Adrenal gland (tissue), 9 donors: ENCODE measurements at regions not wholly inside any gene's neighbourhood (a gene's known extent, or its start where the extent isn't known, plus 50 kb on each side); places are given as distances from the start of the nearest gene placed in this dataset.

Experiments used
- DNase-seq, 7 donors: peaks; one replicate each; pipeline ENCODE4 v3.0.0-alpha.2; 2019 to 2020
- H3K27ac ChIP-seq, 5 donors: fragments of 200-600 bp; sonication (generic) in 4 of 5; 1 replicate in 3 of 5; 2 replicates in 2 of 5; pipeline versions ENCODE4 v1.5.1 to v1.8.0; 2016 to 2020; ENCODE audit warnings: mild to moderate bottlenecking in 1 of 5
- H3K27me3 ChIP-seq: fragments of 200-600 bp; 2 replicates; pipeline ENCODE4 v1.8.0; 2021
- H3K36me3 ChIP-seq, 2 donors: fragments of 200-600 bp; replicated peaks in 1 of 2; 1 replicate in 1 of 2; 2 replicates in 1 of 2; pipeline versions ENCODE4 v1.5.1 to v1.8.0; 2018 to 2022
- H3K4me1 ChIP-seq, 2 donors: fragments of 200-600 bp; replicated peaks in 1 of 2; 1 replicate in 1 of 2; 2 replicates in 1 of 2; pipeline versions ENCODE4 v1.5.1 to v1.8.0; 2018 to 2021
- H3K4me3 ChIP-seq, 4 donors: fragments of 200-600 bp; sonication (generic) in 3 of 4; one replicate each; pipeline ENCODE4 v1.5.1; 2016 to 2018
- H3K9me3 ChIP-seq, 3 donors: fragments of 200-600 bp; sonication (generic) in 1 of 3; replicated peaks in 1 of 3; 1 replicate in 2 of 3; 2 replicates in 1 of 3; pipeline versions ENCODE4 v1.5.1 to v1.8.0; 2016 to 2021
- POLR2A ChIP-seq, 2 donors: fragments of 450-650 bp; IDR thresholded peaks; one replicate each; pipeline ENCODE4 v1.6.1; 2017; ENCODE audit warnings: antibody characterized with exemption in 2 of 2, mild to moderate bottlenecking in 2 of 2, moderate library complexity in 1 of 2
- WGBS, 4 donors: extraction: QIAGEN DNeasy Blood & Tissue Kit in 2 of 4; methylation state at CpG; one replicate each; pipeline versions ENCODE4 v1.1.5 to v1.1.7; 2013 to 2017; 5-methylcytosine and 5-hydroxymethylcytosine counted together
- intact Hi-C, 2 donors: fragments of 100-400 bp; cut with DNase I; formaldehyde crosslinking; loops; one replicate each; pipeline versions ENCODE4 v1.14.1 to v1.15.0; 2022 to 2023
- TF ChIP-seq, protein P1 (sequence below), 6 experiments: fragments of 450-650 bp in 4 of 6; fragments of 200-600 bp in 2 of 6; sonication (generic) in 1 of 6; IDR thresholded peaks; 1 replicate in 5 of 6; 2 replicates in 1 of 6; pipeline versions ENCODE4 v1.5.1 to v1.8.0; 2016 to 2021; ENCODE audit warnings: antibody characterized with exemption in 6 of 6, mild to moderate bottlenecking in 2 of 6, moderate library complexity in 1 of 6
- donor health status: healthy with polysubstance abuse.
- donor health status: Bipolar disorder and iron deficiency.
- donor health status: DM: yes; HTN: yes; CAD: no.
- donor health status: DM: no; HTN: no; CAD: no.
- donor health status: DM: no; HTN: no; CAD: no.

DNA sequence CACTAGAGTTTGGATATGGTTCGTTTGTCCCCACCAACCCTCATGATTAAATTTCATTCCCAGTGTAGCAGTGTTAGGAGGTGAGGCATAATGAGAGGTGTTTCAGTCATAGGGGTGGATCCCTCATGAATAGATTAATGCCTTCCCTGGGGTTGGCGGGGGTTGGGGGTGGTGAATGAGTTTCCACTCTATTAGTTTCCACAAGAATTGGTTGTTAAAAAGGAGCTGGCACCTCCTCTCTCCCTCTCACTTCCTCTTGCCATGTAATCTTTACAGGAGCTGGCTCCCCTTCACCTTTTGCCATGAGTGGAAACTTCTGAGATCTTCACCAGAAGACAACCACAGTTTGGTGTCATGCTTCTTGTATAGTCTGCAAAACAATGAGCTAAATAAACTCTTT, 333.7 kb downstream of the ENC1 start:
- H3K27me3 ChIP-seq, result no peaks in the 10 kb centered on the region
- H3K4me3 ChIP-seq, result no peak overlapping the region
- no peaks in the 10 kb centered on the region for H3K4me1 ChIP-seq
- no peak overlapping the region for H3K27ac ChIP-seq
- no peaks in the 10 kb centered on the region for H3K9me3 ChIP-seq
- 50 to 82% (median 60%) methylated on average over 2 of the region's 2 CpGs for WGBS, 4 donors
- no peak for DNase-seq
- no peaks in the 10 kb centered on the region for H3K36me3 ChIP-seq
- TF ChIP-seq POLR2A (IDR thresholded peaks at IDR 0.05), result no peak
- TF ChIP-seq, protein P1, sequence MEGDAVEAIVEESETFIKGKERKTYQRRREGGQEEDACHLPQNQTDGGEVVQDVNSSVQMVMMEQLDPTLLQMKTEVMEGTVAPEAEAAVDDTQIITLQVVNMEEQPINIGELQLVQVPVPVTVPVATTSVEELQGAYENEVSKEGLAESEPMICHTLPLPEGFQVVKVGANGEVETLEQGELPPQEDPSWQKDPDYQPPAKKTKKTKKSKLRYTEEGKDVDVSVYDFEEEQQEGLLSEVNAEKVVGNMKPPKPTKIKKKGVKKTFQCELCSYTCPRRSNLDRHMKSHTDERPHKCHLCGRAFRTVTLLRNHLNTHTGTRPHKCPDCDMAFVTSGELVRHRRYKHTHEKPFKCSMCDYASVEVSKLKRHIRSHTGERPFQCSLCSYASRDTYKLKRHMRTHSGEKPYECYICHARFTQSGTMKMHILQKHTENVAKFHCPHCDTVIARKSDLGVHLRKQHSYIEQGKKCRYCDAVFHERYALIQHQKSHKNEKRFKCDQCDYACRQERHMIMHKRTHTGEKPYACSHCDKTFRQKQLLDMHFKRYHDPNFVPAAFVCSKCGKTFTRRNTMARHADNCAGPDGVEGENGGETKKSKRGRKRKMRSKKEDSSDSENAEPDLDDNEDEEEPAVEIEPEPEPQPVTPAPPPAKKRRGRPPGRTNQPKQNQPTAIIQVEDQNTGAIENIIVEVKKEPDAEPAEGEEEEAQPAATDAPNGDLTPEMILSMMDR (IDR thresholded peaks at IDR 0.05), result no peak
- intact Hi-C loops, result no loop called here

DNA sequence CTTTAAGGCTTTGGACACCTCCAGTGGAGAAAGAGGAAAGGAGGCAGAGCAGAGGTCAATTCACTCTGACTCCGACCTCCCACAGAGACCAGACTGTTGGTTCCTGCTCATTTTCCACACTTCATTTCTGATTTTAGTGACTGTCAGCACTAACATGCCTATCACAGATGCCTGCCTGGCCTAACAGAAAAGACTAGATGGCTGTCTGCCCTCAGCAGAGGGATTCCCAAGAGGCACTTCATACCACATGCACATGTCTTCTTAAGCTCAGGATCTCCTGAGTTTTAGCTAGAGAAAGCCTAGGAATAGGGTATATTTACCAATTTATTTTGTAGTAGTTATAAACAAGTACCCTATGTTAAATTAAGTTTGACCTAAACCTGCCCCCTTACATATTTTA, 336.0 kb downstream of the ENC1 start:
- H3K4me3 ChIP-seq, result no peak overlapping the region
- intact Hi-C loops, result no loop called here
- no peaks in the 10 kb centered on the region for H3K4me1 ChIP-seq
- H3K9me3 ChIP-seq, result no peaks in the 10 kb centered on the region
- no peaks in the 10 kb centered on the region for H3K36me3 ChIP-seq
- no peak overlapping the region for H3K27ac ChIP-seq
- no peak for DNase-seq
- WGBS, 4 donors, result 84 to 100% (median 88%) methylated on average over 1 of the region's 1 CpG
- H3K27me3 ChIP-seq, result no peaks in the 10 kb centered on the region
- TF ChIP-seq, protein P1 (IDR thresholded peaks at IDR 0.05), result no peak

DNA sequence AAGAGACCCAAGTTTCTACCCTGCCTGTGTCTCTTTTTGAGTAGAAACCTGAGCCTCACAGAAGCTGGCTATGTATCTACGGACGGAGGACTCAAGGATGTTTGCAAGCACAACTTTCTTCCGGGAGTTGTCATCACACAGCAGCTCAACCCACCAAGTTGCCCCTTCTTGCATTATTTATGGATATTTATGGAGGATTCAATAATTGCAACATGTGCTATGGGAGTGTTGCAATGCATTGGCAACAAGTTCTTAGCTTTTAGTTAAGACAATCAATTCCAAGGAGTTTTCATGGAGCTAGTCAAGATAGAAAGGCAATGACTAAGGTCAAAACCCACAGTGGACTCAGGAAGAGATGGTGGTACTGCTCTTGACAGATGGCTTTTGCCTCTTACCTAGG, 336.9 kb downstream of the ENC1 start:
- Histone ChIP-seq H3K4me1 (no peaks in the 10 kb centered on the region), H3K27me3 (no peaks in the 10 kb centered on the region), H3K36me3 (no peaks in the 10 kb centered on the region), H3K27ac (no peak overlapping the region), H3K9me3 (no peaks in the 10 kb centered on the region), H3K4me3 (no peak overlapping the region)
- DNase-seq, result no peak
- intact Hi-C loops, result no loop called here
- TF ChIP-seq POLR2A (IDR thresholded peaks at IDR 0.05), result no peak
- TF ChIP-seq, protein P1 (IDR thresholded peaks at IDR 0.05), result no peak
- WGBS, 4 donors, result 80 to 94% (median 92%) methylated on average over 3 of the region's 3 CpGs

DNA sequence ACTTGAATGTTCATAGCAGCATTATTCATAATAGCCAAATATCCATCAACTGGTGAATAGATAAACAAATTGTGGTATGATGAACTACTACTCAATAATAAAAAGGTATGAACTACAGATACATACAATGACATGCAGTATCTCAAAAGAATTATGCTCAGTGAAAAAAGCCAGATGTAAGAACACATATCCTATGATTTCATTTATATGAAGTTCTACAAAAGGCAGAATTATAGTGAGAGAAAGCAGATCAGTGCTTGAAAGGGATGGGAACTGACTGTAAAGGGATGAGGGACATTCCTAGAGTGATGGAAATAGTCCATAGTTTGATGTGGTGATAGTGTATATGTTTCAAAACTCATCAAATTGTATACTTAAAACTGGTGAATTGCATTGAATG, 339.0 kb downstream of the ENC1 start:
- Histone ChIP-seq H3K4me3 (no peak overlapping the region), H3K27ac (no peak overlapping the region), H3K4me1 (no peaks in the 10 kb centered on the region), H3K9me3 (no peaks in the 10 kb centered on the region), H3K27me3 (no peaks in the 10 kb centered on the region), H3K36me3 (no peaks in the 10 kb centered on the region)
- TF ChIP-seq, protein P1 (IDR thresholded peaks at IDR 0.05), result no peak
- no peak for TF ChIP-seq POLR2A (IDR thresholded peaks at IDR 0.05)
- no peak for DNase-seq
- intact Hi-C loops, result no loop called here
